ENCODE measurements at regions not wholly inside any gene's neighbourhood (a gene's known extent, or its start where the extent isn't known, plus 50 kb on each side); places are given as distances from the start of the nearest gene placed in this dataset.

DNA sequence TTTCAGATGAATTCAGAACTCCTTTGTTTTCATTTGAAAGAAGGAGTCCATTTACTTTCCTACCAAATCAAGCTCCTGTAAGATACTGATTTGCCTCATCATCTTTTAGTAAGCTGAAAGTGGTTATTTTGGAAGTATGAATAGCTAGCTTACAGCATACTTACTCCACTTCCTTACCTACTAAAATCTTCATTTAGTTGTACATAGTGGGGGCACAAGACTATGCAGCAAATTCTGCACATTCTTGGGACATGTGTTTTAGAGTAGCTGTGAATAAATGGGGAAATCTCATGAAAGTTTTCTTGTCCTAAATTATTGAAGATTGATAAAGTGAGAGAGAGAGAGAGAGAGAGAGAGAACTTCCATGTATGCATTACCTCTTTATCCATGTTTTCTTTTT, 256.3 kb downstream of the OGFRL1 start:
- H3K4me3 ChIP-seq (replicated peaks in 1 of 2; ENCODE audit: low read depth in 2 of 2, low read length in 2 of 2): no peak overlapping the region
- TF ChIP-seq, protein P1, sequence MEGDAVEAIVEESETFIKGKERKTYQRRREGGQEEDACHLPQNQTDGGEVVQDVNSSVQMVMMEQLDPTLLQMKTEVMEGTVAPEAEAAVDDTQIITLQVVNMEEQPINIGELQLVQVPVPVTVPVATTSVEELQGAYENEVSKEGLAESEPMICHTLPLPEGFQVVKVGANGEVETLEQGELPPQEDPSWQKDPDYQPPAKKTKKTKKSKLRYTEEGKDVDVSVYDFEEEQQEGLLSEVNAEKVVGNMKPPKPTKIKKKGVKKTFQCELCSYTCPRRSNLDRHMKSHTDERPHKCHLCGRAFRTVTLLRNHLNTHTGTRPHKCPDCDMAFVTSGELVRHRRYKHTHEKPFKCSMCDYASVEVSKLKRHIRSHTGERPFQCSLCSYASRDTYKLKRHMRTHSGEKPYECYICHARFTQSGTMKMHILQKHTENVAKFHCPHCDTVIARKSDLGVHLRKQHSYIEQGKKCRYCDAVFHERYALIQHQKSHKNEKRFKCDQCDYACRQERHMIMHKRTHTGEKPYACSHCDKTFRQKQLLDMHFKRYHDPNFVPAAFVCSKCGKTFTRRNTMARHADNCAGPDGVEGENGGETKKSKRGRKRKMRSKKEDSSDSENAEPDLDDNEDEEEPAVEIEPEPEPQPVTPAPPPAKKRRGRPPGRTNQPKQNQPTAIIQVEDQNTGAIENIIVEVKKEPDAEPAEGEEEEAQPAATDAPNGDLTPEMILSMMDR (IDR thresholded peaks at IDR 0.05; ENCODE audit: low read depth, low read length): no peak
- DNase-seq (ENCODE audit: low read depth in 2 of 2): peak in 1 of 2 donors; percentile 16

DNA sequence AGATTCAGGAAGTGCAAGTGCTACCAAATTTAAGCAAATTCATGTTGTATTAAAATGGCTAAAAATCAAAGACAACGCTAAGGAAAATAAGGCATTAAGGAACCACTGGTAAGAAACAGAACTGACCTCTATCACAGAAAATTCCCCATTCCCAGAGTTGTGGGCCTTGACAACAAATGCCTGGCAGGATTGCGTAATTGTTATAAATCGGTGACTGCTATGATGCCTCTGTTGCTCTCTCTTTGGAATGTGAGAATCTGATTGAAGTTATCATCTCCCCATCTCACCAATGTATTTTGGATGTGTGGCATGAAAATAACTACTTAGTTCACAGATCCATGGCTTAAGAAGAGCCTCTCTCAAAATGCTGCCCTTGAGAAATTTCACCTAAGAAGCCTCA, 257.3 kb downstream of the OGFRL1 start:
- DNase-seq (ENCODE audit: low read depth in 2 of 2): no peak
- no peak overlapping the region for H3K4me3 ChIP-seq (replicated peaks in 1 of 2; ENCODE audit: low read depth in 2 of 2, low read length in 2 of 2)
- TF ChIP-seq, protein P1 (IDR thresholded peaks at IDR 0.05; ENCODE audit: low read depth, low read length): no peak

DNA sequence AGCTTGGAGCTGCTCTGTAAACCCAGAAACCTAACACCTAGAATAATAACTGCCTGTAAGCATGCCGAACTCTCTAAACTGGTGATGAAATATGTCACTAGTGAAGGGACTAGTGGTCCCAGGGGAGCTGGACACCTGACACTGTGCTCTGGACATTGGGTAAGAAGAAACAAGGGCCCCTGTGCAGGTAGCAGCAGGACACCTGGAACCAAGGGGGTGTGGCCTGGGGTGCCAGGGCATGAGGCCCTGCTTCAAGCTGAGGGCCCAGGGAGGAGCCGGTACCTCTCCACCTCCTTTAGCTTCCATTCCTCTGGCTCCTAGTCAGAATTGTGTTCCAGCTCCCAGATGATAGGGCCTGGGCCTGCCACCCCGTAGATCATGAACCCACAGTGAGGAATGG, 263.2 kb downstream of the OGFRL1 start:
- no peak overlapping the region for H3K4me3 ChIP-seq (replicated peaks in 1 of 2; ENCODE audit: low read depth in 2 of 2, low read length in 2 of 2)
- no peak for DNase-seq (ENCODE audit: low read depth in 2 of 2)
- TF ChIP-seq, protein P1 (IDR thresholded peaks at IDR 0.05; ENCODE audit: low read depth, low read length): no peak

DNA sequence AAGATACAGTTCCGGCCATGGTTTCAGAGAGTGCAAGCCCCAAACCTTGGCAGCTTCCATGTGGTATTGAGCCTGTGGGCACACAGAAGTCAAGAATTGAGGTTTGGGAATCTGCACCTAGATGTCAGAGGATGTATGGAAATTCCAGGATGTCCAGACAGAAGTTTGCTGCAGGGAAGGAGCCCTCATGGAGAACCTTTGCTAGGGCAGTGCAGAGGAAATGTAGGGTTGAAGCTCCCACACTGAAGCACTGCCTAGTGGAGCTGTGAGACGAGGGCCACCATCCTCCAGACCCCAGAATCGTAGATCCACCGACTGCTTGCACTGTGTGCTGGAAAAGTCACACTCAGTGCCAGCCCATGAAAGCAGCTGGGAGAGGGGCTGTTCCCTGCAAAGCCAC, 267.5 kb downstream of the OGFRL1 start:
- no peak overlapping the region for H3K4me3 ChIP-seq (replicated peaks in 1 of 2; ENCODE audit: low read depth in 2 of 2, low read length in 2 of 2)
- DNase-seq (ENCODE audit: low read depth in 2 of 2): no peak

DNA sequence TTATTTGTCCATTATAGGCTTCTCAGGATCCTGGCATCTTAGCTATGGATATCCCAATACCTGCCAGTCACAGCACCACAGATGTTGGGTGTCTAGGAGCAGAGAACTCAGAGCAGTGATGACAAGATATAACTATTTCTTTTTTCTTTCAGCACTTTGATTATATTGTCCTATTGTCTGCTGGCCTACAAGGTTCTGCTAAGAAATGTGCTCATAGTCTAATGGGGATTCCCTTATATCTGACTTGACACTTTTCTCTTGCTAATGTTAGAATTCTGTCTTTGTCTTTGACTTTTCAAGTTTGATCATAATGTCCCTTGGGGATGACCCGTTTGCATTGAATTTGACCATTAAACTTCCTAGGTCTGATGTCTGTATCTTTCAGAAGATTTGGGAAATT, 270.4 kb downstream of the OGFRL1 start:
- no peak for DNase-seq (ENCODE audit: low read depth in 2 of 2)
- H3K4me3 ChIP-seq (replicated peaks in 1 of 2; ENCODE audit: low read depth in 2 of 2, low read length in 2 of 2): no peak overlapping the region
- TF ChIP-seq, protein P1 (IDR thresholded peaks at IDR 0.05; ENCODE audit: low read depth, low read length): no peak

More for the DNA sequence above, 267.5 kb downstream of the OGFRL1 start:
- TF ChIP-seq, protein P1 (IDR thresholded peaks at IDR 0.05; ENCODE audit: low read depth, low read length): no peak

DNA sequence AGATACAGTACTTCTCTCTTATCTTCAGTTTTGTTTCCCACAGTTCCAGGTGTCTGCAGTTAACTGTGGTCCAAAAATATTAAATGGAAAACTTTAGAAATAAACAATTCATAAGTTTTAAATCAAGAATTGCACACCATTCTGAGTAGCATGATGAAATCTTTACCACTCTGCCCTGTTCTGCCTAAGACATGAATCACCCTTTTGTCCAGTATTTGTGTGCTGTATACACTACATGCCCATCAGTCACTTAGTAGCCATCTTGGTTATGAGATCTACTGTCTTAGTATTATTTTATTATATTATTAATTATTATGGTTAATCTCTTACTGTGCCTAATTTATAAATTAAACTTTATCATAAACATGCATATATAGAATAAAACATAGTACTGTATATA, 279.0 kb downstream of the OGFRL1 start:
- H3K4me3 ChIP-seq (replicated peaks in 1 of 2; ENCODE audit: low read depth in 2 of 2, low read length in 2 of 2): no peak overlapping the region
- TF ChIP-seq, protein P1 (IDR thresholded peaks at IDR 0.05; ENCODE audit: low read depth, low read length): no peak
- DNase-seq (ENCODE audit: low read depth in 2 of 2): peak in 1 of 2 donors; percentile 10

DNA sequence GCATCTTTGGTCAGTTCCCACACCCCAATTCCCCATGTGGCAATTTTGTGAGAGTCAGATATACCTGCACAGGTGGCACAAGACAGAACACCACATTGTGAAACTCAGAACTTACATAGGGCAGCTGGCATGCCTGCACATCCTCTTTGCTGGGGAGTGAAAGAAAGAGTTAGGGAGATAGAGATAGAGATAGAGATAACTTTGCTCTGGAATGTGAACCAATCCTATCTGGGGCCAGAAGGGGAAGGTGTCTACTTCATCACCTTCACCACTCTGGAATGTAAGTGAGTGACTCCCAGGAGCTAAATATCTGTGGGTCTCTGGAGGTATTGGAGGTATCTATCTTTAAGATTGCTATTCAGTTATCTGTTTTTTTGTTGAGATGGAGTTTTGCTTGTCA, 289.2 kb downstream of the OGFRL1 start:
- TF ChIP-seq, protein P1 (IDR thresholded peaks at IDR 0.05; ENCODE audit: low read depth, low read length): no peak

More for the DNA sequence above, 289.2 kb downstream of the OGFRL1 start:
- no peak for DNase-seq (ENCODE audit: low read depth in 2 of 2)
- H3K4me3 ChIP-seq (replicated peaks in 1 of 2; ENCODE audit: low read depth in 2 of 2, low read length in 2 of 2): no peak overlapping the region
